ENCODE measurements at regions not wholly inside any gene's neighbourhood (a gene's known extent, or its start where the extent isn't known, plus 50 kb on each side); places are given as distances from the start of the nearest gene placed in this dataset.

- H3K4me3 ChIP-seq (ENCODE audit: low read depth, low read length): no peak overlapping the region
- TF ChIP-seq, protein P1, sequence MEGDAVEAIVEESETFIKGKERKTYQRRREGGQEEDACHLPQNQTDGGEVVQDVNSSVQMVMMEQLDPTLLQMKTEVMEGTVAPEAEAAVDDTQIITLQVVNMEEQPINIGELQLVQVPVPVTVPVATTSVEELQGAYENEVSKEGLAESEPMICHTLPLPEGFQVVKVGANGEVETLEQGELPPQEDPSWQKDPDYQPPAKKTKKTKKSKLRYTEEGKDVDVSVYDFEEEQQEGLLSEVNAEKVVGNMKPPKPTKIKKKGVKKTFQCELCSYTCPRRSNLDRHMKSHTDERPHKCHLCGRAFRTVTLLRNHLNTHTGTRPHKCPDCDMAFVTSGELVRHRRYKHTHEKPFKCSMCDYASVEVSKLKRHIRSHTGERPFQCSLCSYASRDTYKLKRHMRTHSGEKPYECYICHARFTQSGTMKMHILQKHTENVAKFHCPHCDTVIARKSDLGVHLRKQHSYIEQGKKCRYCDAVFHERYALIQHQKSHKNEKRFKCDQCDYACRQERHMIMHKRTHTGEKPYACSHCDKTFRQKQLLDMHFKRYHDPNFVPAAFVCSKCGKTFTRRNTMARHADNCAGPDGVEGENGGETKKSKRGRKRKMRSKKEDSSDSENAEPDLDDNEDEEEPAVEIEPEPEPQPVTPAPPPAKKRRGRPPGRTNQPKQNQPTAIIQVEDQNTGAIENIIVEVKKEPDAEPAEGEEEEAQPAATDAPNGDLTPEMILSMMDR (IDR thresholded peaks at IDR 0.05; ENCODE audit: insufficient read depth, low read length, severe bottlenecking): no peak
- no peaks in the 10 kb centered on the region for H3K27me3 ChIP-seq (ENCODE audit: control insufficient read depth, insufficient read depth, low read length)
- DNase-seq (ENCODE audit: low read depth) (no peak), FAIRE-seq (no peak)
- H3K36me3 ChIP-seq (ENCODE audit: control insufficient read depth, insufficient read depth, low read length): no peaks in the 10 kb centered on the region
These were observed 506.5 kb downstream of the HS3ST4 start for GRCh38 chr16:26198221-26198620.

DNA sequence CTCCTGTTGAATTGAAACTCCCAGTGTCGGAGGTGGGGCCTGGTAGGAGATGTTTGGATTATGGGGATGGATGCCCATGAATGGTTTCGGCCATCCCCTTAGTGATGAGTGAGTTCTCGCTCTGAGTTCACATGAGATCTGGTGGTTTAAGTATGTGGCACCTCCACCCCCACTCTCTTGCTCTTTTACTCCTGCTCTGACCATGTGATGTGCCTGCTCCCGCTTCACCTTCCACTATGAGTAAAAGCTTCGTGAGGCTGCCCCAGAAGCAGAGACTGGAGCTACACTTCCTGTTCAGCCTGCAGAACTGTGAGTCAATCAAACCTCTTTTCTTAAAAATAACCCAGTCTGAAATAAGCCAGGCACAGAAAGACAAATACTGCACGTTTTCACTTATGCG, 512.4 kb downstream of the HS3ST4 start:
- FAIRE-seq (no peak), DNase-seq (ENCODE audit: low read depth) (no peak)
- TF ChIP-seq, protein P1 (IDR thresholded peaks at IDR 0.05; ENCODE audit: insufficient read depth, low read length, severe bottlenecking): no peak
- no peaks in the 10 kb centered on the region for H3K27me3 ChIP-seq (ENCODE audit: control insufficient read depth, insufficient read depth, low read length)
- H3K36me3 ChIP-seq (ENCODE audit: control insufficient read depth, insufficient read depth, low read length): no peaks in the 10 kb centered on the region
- no peak overlapping the region for H3K4me3 ChIP-seq (ENCODE audit: low read depth, low read length)

- Histone ChIP-seq H3K36me3 (ENCODE audit: control insufficient read depth, insufficient read depth, low read length) (no peaks in the 10 kb centered on the region), H3K4me3 (ENCODE audit: low read depth, low read length) (no peak overlapping the region), H3K27me3 (ENCODE audit: control insufficient read depth, insufficient read depth, low read length) (no peaks in the 10 kb centered on the region)
- TF ChIP-seq, protein P1 (IDR thresholded peaks at IDR 0.05; ENCODE audit: insufficient read depth, low read length, severe bottlenecking): no peak
- no peak for DNase-seq (ENCODE audit: low read depth)
- FAIRE-seq: no peak
These were observed 519.8 kb downstream of the HS3ST4 start for GRCh38 chr16:26211542-26211941.

DNA sequence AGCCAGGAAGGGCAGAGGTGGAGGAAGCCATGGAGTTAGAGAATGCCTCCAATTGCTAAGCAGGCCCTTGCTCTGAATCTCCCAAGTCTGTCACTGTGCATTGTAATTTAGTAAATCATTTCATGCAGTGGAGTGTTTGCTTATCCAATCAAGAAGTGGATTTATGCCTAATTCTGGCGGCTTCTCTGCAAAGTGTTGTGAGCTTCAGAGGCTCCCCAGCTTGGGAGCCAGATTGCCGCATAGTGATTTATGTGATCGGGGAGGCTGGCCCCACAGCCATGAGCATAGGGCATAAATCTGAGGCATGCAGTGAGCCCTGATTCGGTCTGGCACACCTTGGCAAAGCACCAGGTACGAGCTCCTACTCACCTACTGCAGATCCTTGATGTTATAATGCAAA, 520.8 kb downstream of the HS3ST4 start:
- FAIRE-seq: no peak
- no peaks in the 10 kb centered on the region for H3K36me3 ChIP-seq (ENCODE audit: control insufficient read depth, insufficient read depth, low read length)
- H3K27me3 ChIP-seq (ENCODE audit: control insufficient read depth, insufficient read depth, low read length): no peaks in the 10 kb centered on the region
- no peak overlapping the region for H3K4me3 ChIP-seq (ENCODE audit: low read depth, low read length)
- TF ChIP-seq, protein P1 (IDR thresholded peaks at IDR 0.05; ENCODE audit: insufficient read depth, low read length, severe bottlenecking): no peak
- DNase-seq (ENCODE audit: low read depth): no peak

DNA sequence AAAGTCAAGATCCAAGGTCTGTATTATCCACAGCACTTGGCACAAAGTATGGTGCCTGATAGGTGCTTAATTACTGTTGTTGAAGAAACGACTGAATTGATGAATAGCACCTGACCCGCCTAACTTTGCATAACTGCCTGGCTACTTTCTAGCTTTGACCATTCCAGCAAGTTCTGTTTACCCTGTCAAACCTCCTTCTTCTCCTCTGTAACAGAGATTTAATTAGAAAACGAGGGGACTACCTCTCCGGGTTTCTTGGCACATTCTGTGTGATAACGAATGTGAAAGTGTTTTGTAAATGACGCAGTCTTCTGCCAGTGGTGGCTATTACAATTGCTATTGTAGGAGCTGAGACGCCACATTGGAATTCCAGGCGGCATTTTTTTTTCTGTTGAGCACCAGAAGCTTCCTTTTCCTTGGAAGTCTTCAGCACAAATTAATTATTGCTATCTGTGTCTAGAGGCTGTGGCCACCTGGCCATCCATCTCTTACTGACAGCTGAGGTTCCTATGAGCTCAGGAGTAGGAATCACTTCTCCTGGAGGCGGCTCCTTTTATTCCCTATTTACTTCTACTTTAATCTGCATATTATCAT, 522.9 kb downstream of the HS3ST4 start:
- TF ChIP-seq, protein P1 (IDR thresholded peaks at IDR 0.05; ENCODE audit: insufficient read depth, low read length, severe bottlenecking): no peak
- DNase-seq (ENCODE audit: low read depth) (no peak), FAIRE-seq (no peak)
- Histone ChIP-seq H3K27me3 (ENCODE audit: control insufficient read depth, insufficient read depth, low read length) (no peaks in the 10 kb centered on the region), H3K4me3 (ENCODE audit: low read depth, low read length) (no peak overlapping the region), H3K36me3 (ENCODE audit: control insufficient read depth, insufficient read depth, low read length) (no peaks in the 10 kb centered on the region)

DNA sequence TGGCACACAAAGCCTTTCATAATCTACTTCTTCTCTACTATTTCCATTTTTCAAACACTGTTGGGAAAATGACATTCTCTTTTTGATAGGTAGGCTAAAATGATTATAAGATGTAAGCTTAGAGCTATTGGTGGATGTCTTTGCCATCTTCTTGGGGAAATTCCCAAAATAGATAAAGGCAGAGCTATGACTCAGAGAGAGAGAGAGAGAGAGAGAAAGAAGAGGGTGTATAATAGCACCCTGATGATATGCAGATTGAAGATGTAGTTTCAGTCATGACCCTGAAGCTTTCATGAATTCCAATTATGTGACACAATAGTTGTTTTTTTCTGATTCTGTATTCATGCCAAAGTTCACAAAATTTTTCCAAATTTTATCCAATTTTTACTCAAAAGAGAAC, 529.1 kb downstream of the HS3ST4 start:
- H3K36me3 ChIP-seq (ENCODE audit: control insufficient read depth, insufficient read depth, low read length): no peaks in the 10 kb centered on the region
- H3K4me3 ChIP-seq (ENCODE audit: low read depth, low read length): no peak overlapping the region
- FAIRE-seq (no peak), DNase-seq (ENCODE audit: low read depth) (no peak)
- H3K27me3 ChIP-seq (ENCODE audit: control insufficient read depth, insufficient read depth, low read length): no peaks in the 10 kb centered on the region
- TF ChIP-seq, protein P1 (IDR thresholded peaks at IDR 0.05; ENCODE audit: insufficient read depth, low read length, severe bottlenecking): no peak

Measured in bronchial epithelial cell (primary cell).